HEK293T (cell line): ENCODE measurements at regions not wholly inside any gene's neighbourhood (a gene's known extent, or its start where the extent isn't known, plus 50 kb on each side); places are given as distances from the start of the nearest gene placed in this dataset.
"Not testable (repeated sequence)": the region's sequence is repeated elsewhere in the genome, so short reads cannot be mapped to it uniquely, and the experiment has no call there.

Experiments used
- CTCF ChIA-PET: fragments of 350-600 bp; formaldehyde crosslinking; extraction: SDS; loops from one replicate; lab custom pipeline; 2021; ENCODE audit warnings: antibody characterized with exemption, inconsistent platforms; lab: Yijun Ruan, JAX
- POLR2A ChIA-PET: fragments of 350-600 bp; formaldehyde crosslinking; extraction: SDS; loops from one replicate; lab custom pipeline; 2020; ENCODE audit warnings: antibody characterized with exemption, inconsistent platforms; lab: Yijun Ruan, JAX
- DNase-seq: peaks from one replicate; pipeline ENCODE4 v3.0.0; 2012; ENCODE audit warnings: mixed read lengths; ENCODE audit errors: extremely low spot score
- BHLHE40 ChIP-seq: fragments of 450-650 bp; IDR thresholded peaks from 2 replicates; pipeline ENCODE4 v1.6.1; 2016; ENCODE audit warnings: mild to moderate bottlenecking, moderate library complexity, borderline replicate concordance
- CTBP1 ChIP-seq: fragments of 450-650 bp; IDR thresholded peaks from 2 replicates; pipeline ENCODE4 v1.6.1; 2016; ENCODE audit warnings: borderline replicate concordance
- ELF4 ChIP-seq: fragments of 450-650 bp; IDR thresholded peaks from 2 replicates; pipeline ENCODE4 v1.6.1; 2017; ENCODE audit warnings: antibody characterized with exemption
- FOXA1 ChIP-seq: fragments of 450-650 bp; IDR thresholded peaks from 2 replicates; pipeline ENCODE4 v1.6.1; 2016; ENCODE audit warnings: mild to moderate bottlenecking
- FOXK2 ChIP-seq: fragments of 450-650 bp; IDR thresholded peaks from 2 replicates; pipeline ENCODE4 v1.6.1; 2016; ENCODE audit warnings: mild to moderate bottlenecking
- FOXM1 ChIP-seq: fragments of 450-650 bp; IDR thresholded peaks from 2 replicates; pipeline ENCODE4 v1.6.1; 2017; ENCODE audit warnings: mild to moderate bottlenecking, borderline replicate concordance
- HDGF ChIP-seq: fragments of 450-650 bp; IDR thresholded peaks from 2 replicates; pipeline ENCODE4 v1.6.1; 2017; ENCODE audit warnings: antibody characterized with exemption, borderline replicate concordance
- L3MBTL2 ChIP-seq: fragments of 450-650 bp; conservative IDR thresholded peaks from 2 replicates; pipeline ENCODE4 v1.6.1; 2016; ENCODE audit warnings: mild to moderate bottlenecking
- LEF1 ChIP-seq: fragments of 450-650 bp; IDR thresholded peaks from 2 replicates; pipeline ENCODE4 v1.6.1; 2017; ENCODE audit warnings: mild to moderate bottlenecking, borderline replicate concordance
- NFRKB ChIP-seq: fragments of 450-650 bp; IDR thresholded peaks from 2 replicates; pipeline ENCODE4 v1.6.1; 2016; ENCODE audit warnings: mild to moderate bottlenecking, moderate library complexity
- PKNOX1 ChIP-seq: fragments of 450-650 bp; IDR thresholded peaks from 2 replicates; pipeline ENCODE4 v1.6.1; 2016
- SP1 ChIP-seq: fragments of 450-650 bp; IDR thresholded peaks from 2 replicates; pipeline ENCODE4 v1.6.1; 2017
- SUZ12 ChIP-seq: fragments of 450-650 bp; IDR thresholded peaks from 2 replicates; pipeline ENCODE4 v1.6.1; 2016; ENCODE audit warnings: mild to moderate bottlenecking
- TARDBP ChIP-seq: fragments of 450-650 bp; IDR thresholded peaks from 2 replicates; pipeline ENCODE4 v1.6.1; 2016
- ZNF384 ChIP-seq: fragments of 450-650 bp; IDR thresholded peaks from 2 replicates; pipeline ENCODE4 v1.6.1; 2016

- TF ChIP-seq SUZ12 (no peak), ELF4 (no peak), TARDBP (no peak), ZNF384 (no peak), FOXA1 (no peak), NFRKB (no peak), FOXM1 (no peak), CTBP1 (no peak), HDGF (no peak), LEF1 (no peak), PKNOX1 (no peak), SP1 (no peak)
- ChIA-PET CTCF (no interaction called here), POLR2A (no interaction called here)
- DNase-seq = no peak
Measured at GRCh38 chr5:28961816-28962215, 1923.4 kb upstream of the CDH9 start.

GRCh38 chr5:28958581-28958980 lies 1920.2 kb upstream of the CDH9 start:
- TF ChIP-seq CTBP1 = no peak
- no peak for TF ChIP-seq ZNF384
- TF ChIP-seq SUZ12 = no peak
- TF ChIP-seq BHLHE40 = no peak
- ChIA-PET CTCF (no interaction called here), POLR2A (no interaction called here)
- DNase-seq = no peak

- CTCF ChIA-PET = no interaction called here
- no peak for TF ChIP-seq L3MBTL2
- TF ChIP-seq SUZ12 = no peak
- TF ChIP-seq PKNOX1 = no peak
- no peak for TF ChIP-seq CTBP1
- no peak for TF ChIP-seq ZNF384
- no peak for TF ChIP-seq LEF1
- no peak for TF ChIP-seq HDGF
- no peak for TF ChIP-seq FOXM1
- TF ChIP-seq SP1 = no peak
- TF ChIP-seq BHLHE40 = no peak
- no peak for TF ChIP-seq TARDBP
- TF ChIP-seq FOXA1 = no peak
- TF ChIP-seq NFRKB = no peak
- no peak for TF ChIP-seq FOXK2
- DNase-seq = no peak
- POLR2A ChIA-PET = no interaction called here
Measured at GRCh38 chr5:28957450-28957849, 1919.1 kb upstream of the CDH9 start.

- POLR2A ChIA-PET = no interaction called here
- TF ChIP-seq FOXA1 = no peak
- no peak for TF ChIP-seq TARDBP
- no peak for TF ChIP-seq FOXM1
- TF ChIP-seq BHLHE40 = no peak
- TF ChIP-seq ELF4 = no peak
- no peak for TF ChIP-seq NFRKB
- TF ChIP-seq SP1 = no peak
- TF ChIP-seq LEF1 = no peak
- CTCF ChIA-PET = no interaction called here
- no peak for DNase-seq
Measured at GRCh38 chr5:28954074-28954473, 1915.7 kb upstream of the CDH9 start.

GRCh38 chr5:28947865-28948264 lies 1909.5 kb upstream of the CDH9 start:
- CTCF ChIA-PET = no interaction called here
- POLR2A ChIA-PET = no interaction called here
- DNase-seq = no peak
- TF ChIP-seq SP1 (no peak), PKNOX1 (no peak), FOXM1 (no peak), TARDBP (no peak)

- TF ChIP-seq FOXM1 (no peak), BHLHE40 (no peak), PKNOX1 (no peak), SUZ12 (no peak)
- ChIA-PET POLR2A (no interaction called here), CTCF (no interaction called here)
- no peak for DNase-seq
Measured at GRCh38 chr5:28945859-28946258, 1907.5 kb upstream of the CDH9 start.

GRCh38 chr5:28929366-28929765 lies 1891.0 kb upstream of the CDH9 start:
- CTCF ChIA-PET, DNase-seq, POLR2A ChIA-PET: not testable (repeated sequence)

- DNase-seq, CTCF ChIA-PET, POLR2A ChIA-PET: not testable (repeated sequence)
Measured at GRCh38 chr5:28928327-28928790, 1890.0 kb upstream of the CDH9 start.
